HG02588 (cell line): ENCODE measurements at regions not wholly inside any gene's neighbourhood (a gene's known extent, or its start where the extent isn't known, plus 50 kb on each side); places are given as distances from the start of the nearest gene placed in this dataset.
A peak's percentile ranks its signal among the peaks of the same experiment; 100 is the strongest.
"Not testable (repeated sequence)": the region's sequence is repeated elsewhere in the genome, so short reads cannot be mapped to it uniquely, and the experiment has no call there.

Source experiments
- ATAC-seq: cut with Tn5 transposase; IDR thresholded peaks from one replicate; pipeline ENCODE4 v1.9.1; 2021; ENCODE audit warnings: mild to moderate bottlenecking, moderate library complexity; ENCODE audit not compliant: unreplicated experiment

- no peak for ATAC-seq
Observed at GRCh38 chr16:27638833-27639560, 89.1 kb downstream of the KATNIP start.

- ATAC-seq: peak; percentile 50
Observed at GRCh38 chr16:27639561-27640276, 89.8 kb downstream of the KATNIP start.

DNA sequence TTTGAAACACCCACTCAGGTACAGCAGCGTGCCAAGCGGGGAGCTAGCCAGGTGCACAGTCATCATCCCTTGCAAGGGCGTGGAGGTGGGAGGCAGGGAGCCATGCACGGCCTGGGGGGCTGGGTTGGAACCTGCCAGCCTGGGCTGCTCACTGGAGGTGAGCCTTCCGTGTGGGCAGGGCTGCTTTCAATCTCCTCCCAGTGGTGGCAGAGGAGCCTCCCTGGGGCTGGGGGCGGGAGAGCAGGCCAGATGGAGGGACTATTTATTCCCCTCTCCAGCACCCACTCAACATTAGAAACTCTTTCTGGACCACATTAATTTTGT, 90.3 kb downstream of the KATNIP start:
- ATAC-seq: no peak

- no peak for ATAC-seq
Observed at GRCh38 chr16:27641260-27641659, 91.3 kb downstream of the KATNIP start.

DNA sequence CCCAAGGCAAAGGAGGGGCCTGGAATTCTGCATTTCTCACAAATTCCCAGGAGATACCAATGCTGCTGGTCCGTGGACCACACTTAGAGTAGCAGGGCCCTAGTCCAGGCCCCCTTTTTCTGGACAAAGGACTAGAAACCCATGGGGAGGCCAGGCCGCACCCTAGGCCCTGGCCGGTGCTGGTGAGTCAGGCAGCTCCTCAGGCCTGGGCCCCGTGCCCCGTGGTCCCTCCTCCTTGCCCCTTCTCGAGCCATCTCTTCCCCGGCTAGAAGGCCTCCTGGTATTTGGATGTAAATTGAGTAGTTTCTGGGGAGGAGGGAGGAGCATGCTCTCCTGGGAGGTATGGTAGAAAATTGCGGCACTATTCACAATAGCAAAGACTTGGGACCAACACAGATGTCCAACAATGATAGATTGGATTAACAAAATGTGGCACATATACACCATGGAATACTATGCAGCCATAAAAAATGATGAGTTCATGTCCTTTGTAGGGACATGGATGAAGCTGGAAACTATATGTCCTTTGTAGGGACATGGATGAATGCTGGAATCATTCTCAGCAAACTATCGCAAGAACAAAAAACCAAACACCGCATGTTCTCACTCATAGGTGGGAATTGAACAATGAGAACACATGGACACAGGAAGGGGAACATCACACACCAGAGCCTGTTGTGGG, 91.9 kb downstream of the KATNIP start:
- ATAC-seq: not testable (repeated sequence)

- no peak for ATAC-seq
Observed at GRCh38 chr16:27642756-27643155, 92.8 kb downstream of the KATNIP start.

GRCh38 chr16:27644165-27644564, 94.2 kb downstream of the KATNIP start:
- ATAC-seq: no peak

- ATAC-seq: no peak
Observed at GRCh38 chr16:27645396-27645795, 95.5 kb downstream of the KATNIP start.

DNA sequence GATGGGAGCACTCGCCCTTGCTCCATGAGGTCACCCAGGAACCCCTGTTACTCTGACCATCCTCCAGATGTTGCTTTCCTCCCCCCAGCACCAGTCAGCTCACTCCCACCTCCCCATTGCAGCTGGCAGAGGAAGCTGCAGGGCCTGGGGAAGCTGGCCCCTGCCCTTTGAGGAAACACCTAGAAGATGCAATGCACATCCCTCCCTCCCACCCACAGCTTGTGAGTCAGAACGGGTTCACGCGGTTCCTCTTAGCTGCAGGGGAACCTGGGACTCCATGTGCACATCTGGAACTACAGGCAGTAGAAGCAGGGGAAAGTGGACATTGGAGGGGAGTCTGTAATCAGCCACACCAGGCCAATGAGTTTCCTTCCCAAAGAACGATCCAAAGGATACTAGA, 96.9 kb downstream of the KATNIP start:
- no peak for ATAC-seq

- ATAC-seq: no peak
Observed at GRCh38 chr16:27649021-27649420, 99.1 kb downstream of the KATNIP start.

DNA sequence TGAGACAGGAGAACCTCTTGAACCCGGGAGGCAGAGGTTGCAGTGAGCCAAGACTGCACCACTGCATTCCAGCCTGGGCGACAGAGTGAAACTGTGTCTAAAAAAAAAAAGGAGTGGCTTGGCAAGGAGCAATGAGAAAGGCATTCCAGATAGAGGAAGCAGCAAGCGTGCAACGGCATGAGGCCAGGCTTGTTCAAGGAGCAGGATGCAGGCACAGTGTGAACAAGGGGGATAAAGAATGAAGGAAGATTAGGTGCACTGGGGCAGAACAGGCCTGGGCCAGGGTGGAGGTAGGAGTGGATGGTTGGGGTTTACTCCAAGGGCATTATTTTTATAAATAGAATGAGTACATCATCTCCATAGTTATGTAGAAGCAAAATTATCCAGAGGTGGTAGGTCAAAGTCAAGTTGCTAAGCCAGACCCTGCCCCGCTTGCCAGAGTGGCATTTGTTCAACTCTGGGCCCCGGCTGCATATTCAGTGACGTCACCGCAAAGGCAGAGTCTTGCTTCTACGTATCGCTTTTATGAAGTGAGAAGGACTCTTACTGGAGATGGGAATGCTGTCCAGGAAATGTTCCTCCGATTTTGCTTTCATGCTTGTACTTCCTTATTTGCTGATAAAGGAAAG, 100.2 kb downstream of the KATNIP start:
- ATAC-seq: no peak

DNA sequence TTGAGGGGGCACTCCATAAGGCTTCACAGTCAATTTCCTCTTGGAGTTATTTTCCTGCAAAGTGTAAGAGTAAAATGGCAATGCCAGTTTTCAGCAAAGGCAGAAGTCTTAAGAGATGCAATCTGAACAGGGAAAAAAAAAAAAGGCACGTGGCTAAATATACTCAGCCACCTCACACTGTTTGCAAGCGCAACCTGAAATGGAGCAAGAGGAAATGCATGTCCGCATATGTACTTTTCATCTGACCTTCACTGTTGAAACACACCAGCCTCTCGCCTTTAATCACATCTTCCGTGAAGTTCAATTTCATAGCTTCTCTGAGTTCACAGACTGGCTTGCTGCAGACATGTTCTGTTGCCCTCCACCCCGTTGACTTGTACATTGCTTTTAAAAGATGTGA, 101.4 kb downstream of the KATNIP start:
- ATAC-seq: no peak

DNA sequence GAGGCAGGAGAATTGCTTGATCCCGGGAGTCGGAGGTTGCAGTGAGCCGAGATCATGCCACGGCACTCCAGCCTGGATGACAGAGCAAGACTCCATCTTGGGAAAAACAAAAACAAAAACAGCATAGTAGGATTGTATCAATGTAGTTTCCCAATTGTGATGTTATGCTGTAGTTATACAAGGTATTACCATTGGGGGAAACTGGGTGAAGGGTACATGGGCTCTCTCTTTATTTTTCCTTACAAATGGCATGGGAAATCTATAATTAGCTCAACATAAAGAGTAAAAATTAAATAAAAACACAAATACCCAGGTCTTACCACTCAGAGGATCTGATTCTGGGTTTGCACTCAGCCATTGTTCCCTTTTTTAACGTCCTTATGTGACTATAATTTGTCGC, 107.9 kb downstream of the KATNIP start:
- no peak for ATAC-seq

DNA sequence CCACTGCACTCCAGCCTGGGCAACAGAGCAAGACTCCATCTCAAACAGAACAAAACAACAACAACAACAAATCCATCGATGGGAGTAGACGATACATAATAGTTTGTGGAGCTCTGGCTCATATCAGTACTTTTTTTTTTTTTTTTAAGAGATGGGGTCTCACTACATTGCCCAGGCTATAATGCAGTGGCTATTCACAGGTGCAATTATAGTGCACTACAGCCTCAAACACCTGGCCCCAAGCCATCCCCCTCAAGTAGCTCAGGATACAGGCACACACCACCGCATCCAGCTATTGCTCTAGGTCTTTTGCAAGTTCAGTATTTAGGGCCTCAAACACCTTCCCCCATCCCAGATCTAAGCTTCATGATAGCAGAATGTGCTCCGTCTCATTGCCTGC, 110.6 kb downstream of the KATNIP start:
- no peak for ATAC-seq

DNA sequence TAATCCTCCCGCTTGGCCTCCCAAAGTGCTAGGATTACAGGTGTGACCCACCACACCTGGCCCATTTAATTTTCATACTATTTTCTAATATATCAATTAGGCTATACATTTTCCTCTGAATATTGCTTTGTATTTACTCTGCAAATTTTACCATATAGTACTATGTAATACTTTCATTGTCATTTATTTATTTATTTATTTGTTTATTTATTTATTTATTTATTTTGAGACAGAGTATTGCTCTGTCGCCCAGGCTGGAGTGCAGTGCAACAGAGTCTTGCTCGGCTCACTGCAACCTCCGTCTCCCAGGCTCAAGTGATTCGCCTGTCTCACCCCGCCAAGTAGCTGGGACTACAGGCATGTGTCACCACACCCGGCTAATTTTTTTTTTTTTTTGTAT, 113.3 kb downstream of the KATNIP start:
- ATAC-seq: not testable (repeated sequence)

GRCh38 chr16:27665881-27666280, 115.9 kb downstream of the KATNIP start:
- ATAC-seq: no peak

- no peak for ATAC-seq
Observed at GRCh38 chr16:27670071-27670810, 120.3 kb downstream of the KATNIP start.

GRCh38 chr16:27671410-27671809, 121.5 kb downstream of the KATNIP start:
- no peak for ATAC-seq

DNA sequence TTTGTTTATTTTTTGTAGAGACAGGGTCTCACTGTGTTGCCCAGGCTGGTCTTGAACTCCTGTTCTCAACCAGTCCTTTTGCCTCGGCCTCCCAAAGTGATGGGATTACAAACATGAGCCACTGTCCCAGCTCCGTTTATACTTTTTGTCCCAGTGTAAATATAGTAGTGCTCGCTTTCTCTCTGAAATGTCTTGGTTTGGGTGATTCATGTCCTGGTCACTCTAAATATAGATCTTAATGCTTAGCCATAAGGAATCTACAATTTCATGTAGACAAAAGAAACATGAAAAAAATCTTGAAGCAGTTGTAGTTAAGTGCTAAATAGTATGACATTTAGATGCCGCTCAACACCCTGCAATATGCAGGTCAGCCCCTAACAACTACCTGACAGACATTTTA, 126.9 kb downstream of the KATNIP start:
- ATAC-seq: no peak

DNA sequence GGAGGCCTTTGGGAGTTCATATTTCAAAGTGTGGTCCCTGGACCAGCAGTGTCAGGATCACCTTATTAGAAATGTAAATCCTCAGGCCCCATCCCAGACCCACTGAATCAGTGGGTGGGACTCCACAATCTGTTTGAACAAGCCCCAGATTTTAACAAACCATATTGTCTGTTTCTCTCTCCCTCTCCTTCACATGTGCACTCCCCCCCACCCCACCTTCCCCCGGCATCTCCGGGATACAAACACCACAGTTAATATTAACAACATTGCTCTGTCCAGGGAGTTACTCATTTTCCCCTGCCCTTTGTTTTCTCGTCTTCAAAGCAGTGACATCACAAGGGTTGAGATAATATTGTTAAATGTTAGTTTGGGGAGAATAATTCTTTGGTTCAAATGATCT, 127.3 kb downstream of the KATNIP start:
- ATAC-seq: no peak

GRCh38 chr16:27678955-27679354, 129.0 kb downstream of the KATNIP start:
- no peak for ATAC-seq
